ENCODE measurements at regions not wholly inside any gene's neighbourhood (a gene's known extent, or its start where the extent isn't known, plus 50 kb on each side); places are given as distances from the start of the nearest gene placed in this dataset.
"Not testable (repeated sequence)": the region's sequence is repeated elsewhere in the genome, so short reads cannot be mapped to it uniquely, and the experiment has no call there.

GRCh38 chr15:26087395-26087794 is 224.3 kb upstream of the ATP10A start:
- peaks cover 3% of the 10 kb centered on the region for H3K27me3 Mint-ChIP-seq
- no peak overlapping the region for H3K4me3 Mint-ChIP-seq
- peaks cover 2 to 7% (median 2%) of the 10 kb centered on the region in 3 donors for H3K4me1 Mint-ChIP-seq
- no peak overlapping the region for H3K27ac Mint-ChIP-seq
- H3K36me3 Mint-ChIP-seq = peaks cover 1% of the 10 kb centered on the region
- H3K9me3 Mint-ChIP-seq = no peaks in the 10 kb centered on the region

- Mint-ChIP-seq H3K9me3 (no peaks in the 10 kb centered on the region), H3K4me1 (peaks cover 8 to 24% (median 16%) of the 10 kb centered on the region in 3 donors), H3K27me3 (peaks cover 2% of the 10 kb centered on the region), H3K4me3 (no peak overlapping the region), H3K27ac (no peak overlapping the region), H3K36me3 (peaks cover 1% of the 10 kb centered on the region)
Measured at GRCh38 chr15:26084771-26085170, 221.6 kb upstream of the ATP10A start.

- Mint-ChIP-seq H3K4me1 (peaks cover 8 to 30% (median 21%) of the 10 kb centered on the region in 3 donors), H3K36me3 (peaks cover 1% of the 10 kb centered on the region), H3K27ac (no peak overlapping the region), H3K9me3 (no peaks in the 10 kb centered on the region), H3K4me3 (peak overlapping the region in 1 of 4 donors; percentile 53), H3K27me3 (peaks cover 2% of the 10 kb centered on the region)
Measured at GRCh38 chr15:26083896-26084295, 220.8 kb upstream of the ATP10A start.

GRCh38 chr15:26083457-26083856 is 220.3 kb upstream of the ATP10A start:
- Mint-ChIP-seq H3K9me3 (no peaks in the 10 kb centered on the region), H3K27me3 (peaks cover 2% of the 10 kb centered on the region), H3K27ac (peak overlapping the region in 1 of 3 donors; percentile 96), H3K4me3 (peak overlapping the region in 3 of 4 donors; percentile 12 to 88 (median 87)), H3K4me1 (peaks cover 8 to 32% (median 22%) of the 10 kb centered on the region in 3 donors), H3K36me3 (peaks cover 1% of the 10 kb centered on the region)

- Mint-ChIP-seq H3K27me3 (peaks cover 2% of the 10 kb centered on the region), H3K27ac (peak overlapping the region; percentile 96 to 99 (median 99)), H3K4me3 (peak overlapping the region; percentile 77 to 93 (median 88)), H3K4me1 (peaks cover 13 to 39% (median 27%) of the 10 kb centered on the region in 3 donors), H3K36me3 (no peaks in the 10 kb centered on the region), H3K9me3 (no peaks in the 10 kb centered on the region)
Measured at GRCh38 chr15:26082221-26083109, 219.3 kb upstream of the ATP10A start.

GRCh38 chr15:26081758-26082220 is 218.7 kb upstream of the ATP10A start:
- Mint-ChIP-seq H3K27ac (peak overlapping the region; percentile 96 to 99 (median 99)), H3K36me3 (no peaks in the 10 kb centered on the region), H3K4me1 (peaks cover 13 to 39% (median 27%) of the 10 kb centered on the region in 3 donors), H3K4me3 (peak overlapping the region; percentile 77 to 93 (median 88)), H3K27me3 (peaks cover 2% of the 10 kb centered on the region), H3K9me3 (no peaks in the 10 kb centered on the region)

GRCh38 chr15:26075770-26076169 is 212.6 kb upstream of the ATP10A start:
- H3K36me3 Mint-ChIP-seq = no peaks in the 10 kb centered on the region
- H3K27me3 Mint-ChIP-seq = peaks cover 6% of the 10 kb centered on the region
- H3K4me3 Mint-ChIP-seq = no peak overlapping the region
- no peak overlapping the region for H3K27ac Mint-ChIP-seq
- peaks cover 8 to 18% (median 14%) of the 10 kb centered on the region in 3 donors for H3K4me1 Mint-ChIP-seq
- peaks cover 0 to 6% (median 3%) of the 10 kb centered on the region in 3 donors for H3K9me3 Mint-ChIP-seq

GRCh38 chr15:26073430-26074333 is 210.6 kb upstream of the ATP10A start:
- H3K36me3 Mint-ChIP-seq = no peaks in the 10 kb centered on the region
- H3K4me3 Mint-ChIP-seq = no peak overlapping the region
- H3K9me3 Mint-ChIP-seq = peaks cover 0 to 6% (median 3%) of the 10 kb centered on the region in 3 donors
- peaks cover 5 to 10% (median 5%) of the 10 kb centered on the region in 3 donors for H3K4me1 Mint-ChIP-seq
- H3K27me3 Mint-ChIP-seq = peaks cover 11% of the 10 kb centered on the region
- no peak overlapping the region for H3K27ac Mint-ChIP-seq

- Mint-ChIP-seq H3K27me3 (peaks cover 11% of the 10 kb centered on the region), H3K4me3 (no peak overlapping the region), H3K27ac (no peak overlapping the region), H3K9me3 (peaks cover 0 to 6% (median 3%) of the 10 kb centered on the region in 3 donors), H3K4me1 (peaks cover 0 to 2% (median 0%) of the 10 kb centered on the region in 3 donors), H3K36me3 (no peaks in the 10 kb centered on the region)
Measured at GRCh38 chr15:26070095-26070532, 207.0 kb upstream of the ATP10A start.

GRCh38 chr15:26069231-26069641 is 206.1 kb upstream of the ATP10A start:
- Mint-ChIP-seq H3K36me3 (no peaks in the 10 kb centered on the region), H3K27ac (no peak overlapping the region), H3K4me3 (no peak overlapping the region), H3K9me3 (peaks cover 0 to 6% (median 3%) of the 10 kb centered on the region in 3 donors), H3K27me3 (peaks cover 11% of the 10 kb centered on the region), H3K4me1 (peaks cover 0 to 2% (median 0%) of the 10 kb centered on the region in 3 donors)

- H3K27me3 Mint-ChIP-seq = peaks cover 5% of the 10 kb centered on the region
- peaks cover 0 to 2% (median 0%) of the 10 kb centered on the region in 3 donors for H3K9me3 Mint-ChIP-seq
- H3K36me3 Mint-ChIP-seq = no peaks in the 10 kb centered on the region
- peaks cover 0 to 2% (median 0%) of the 10 kb centered on the region in 3 donors for H3K4me1 Mint-ChIP-seq
- H3K27ac Mint-ChIP-seq = no peak overlapping the region
- H3K4me3 Mint-ChIP-seq = no peak overlapping the region
Measured at GRCh38 chr15:26066896-26067295, 203.8 kb upstream of the ATP10A start.

GRCh38 chr15:26065723-26066122 is 202.6 kb upstream of the ATP10A start:
- H3K4me3 Mint-ChIP-seq = peak overlapping the region in 1 of 4 donors; percentile 20
- no peak overlapping the region for H3K27ac Mint-ChIP-seq
- no peaks in the 10 kb centered on the region for H3K36me3 Mint-ChIP-seq
- H3K27me3 Mint-ChIP-seq = peaks cover 5% of the 10 kb centered on the region
- H3K4me1 Mint-ChIP-seq = peaks cover 0 to 4% (median 0%) of the 10 kb centered on the region in 3 donors
- no peaks in the 10 kb centered on the region for H3K9me3 Mint-ChIP-seq

GRCh38 chr15:26061248-26061647 is 198.1 kb upstream of the ATP10A start:
- H3K36me3 Mint-ChIP-seq = no peaks in the 10 kb centered on the region
- no peaks in the 10 kb centered on the region for H3K27me3 Mint-ChIP-seq
- H3K9me3 Mint-ChIP-seq = no peaks in the 10 kb centered on the region
- no peak overlapping the region for H3K27ac Mint-ChIP-seq
- no peak overlapping the region for H3K4me3 Mint-ChIP-seq
- H3K4me1 Mint-ChIP-seq = peaks cover 0 to 2% (median 0%) of the 10 kb centered on the region in 3 donors

- not testable (repeated sequence) for H3K4me1 Mint-ChIP-seq, H3K27me3 Mint-ChIP-seq, H3K4me3 Mint-ChIP-seq, H3K27ac Mint-ChIP-seq, H3K9me3 Mint-ChIP-seq, H3K36me3 Mint-ChIP-seq
Measured at GRCh38 chr15:26056766-26057165, 193.6 kb upstream of the ATP10A start.

Measured in IgD-negative memory B cell (primary cell).